Effector memory CD8-positive, alpha-beta T cell (primary cell): ENCODE measurements at regions not wholly inside any gene's neighbourhood (a gene's known extent, or its start where the extent isn't known, plus 50 kb on each side); places are given as distances from the start of the nearest gene placed in this dataset.
"Not testable (repeated sequence)": the region's sequence is repeated elsewhere in the genome, so short reads cannot be mapped to it uniquely, and the experiment has no call there.

Experiments used
- ATAC-seq: fragments of 150-1000 bp; cut with Tn5 transposase; replicated peaks from 2 replicates; pipeline ENCODE4 v1.10.0; 2021; ENCODE audit warnings: mild to moderate bottlenecking, moderate library complexity
- DNase-seq, 3 experiments: peaks; one replicate each; pipeline ENCODE4 v3.0.0; 2021
- H3K27ac Mint-ChIP-seq, 2 donors: one replicate each; pipeline ENCODE4 v1.8.0; 2022; ENCODE audit warnings: mild to moderate bottlenecking in 2 of 2, mixed read lengths in 2 of 2, moderate library complexity in 2 of 2
- H3K27me3 Mint-ChIP-seq, 2 donors: one replicate each; pipeline ENCODE4 v1.8.0; 2022; ENCODE audit warnings: mixed read lengths in 2 of 2
- H3K36me3 Mint-ChIP-seq: one replicate; pipeline ENCODE4 v1.8.0; 2022; ENCODE audit warnings: mild to moderate bottlenecking, moderate library complexity, mixed read lengths; ENCODE audit not compliant: insufficient read depth
- H3K4me1 Mint-ChIP-seq, 2 donors: one replicate each; pipeline ENCODE4 v1.8.0; 2022; ENCODE audit warnings: low read depth in 2 of 2, mixed read lengths in 2 of 2
- H3K4me3 Mint-ChIP-seq, 2 donors: one replicate each; pipeline ENCODE4 v1.8.0; 2022; ENCODE audit warnings: mild to moderate bottlenecking in 2 of 2, mixed read lengths in 2 of 2, moderate library complexity in 2 of 2
- H3K9me3 Mint-ChIP-seq, 2 donors: one replicate each; pipeline ENCODE4 v1.8.0; 2022; ENCODE audit warnings: mixed read lengths in 2 of 2

- no peak for DNase-seq
- ATAC-seq: no peak
- Mint-ChIP-seq H3K27me3 (peaks cover 21 to 32% of the 10 kb centered on the region in 2 donors), H3K36me3 (no peaks in the 10 kb centered on the region), H3K4me3 (no peak overlapping the region), H3K4me1 (no peaks in the 10 kb centered on the region), H3K9me3 (peaks cover 0 to 12% of the 10 kb centered on the region in 2 donors), H3K27ac (no peak overlapping the region)
Observed at GRCh38 chr12:34264110-34264509, 241.8 kb downstream of the ALG10 start.

- not testable (repeated sequence) for H3K9me3 Mint-ChIP-seq, H3K27me3 Mint-ChIP-seq, H3K4me3 Mint-ChIP-seq, H3K27ac Mint-ChIP-seq, DNase-seq, H3K4me1 Mint-ChIP-seq, ATAC-seq, H3K36me3 Mint-ChIP-seq
Observed at GRCh38 chr12:34273703-34274102, 251.4 kb downstream of the ALG10 start.

GRCh38 chr12:34275129-34275528, 252.8 kb downstream of the ALG10 start:
- H3K27ac Mint-ChIP-seq: no peak overlapping the region
- H3K9me3 Mint-ChIP-seq: no peaks in the 10 kb centered on the region
- DNase-seq: no peak
- H3K27me3 Mint-ChIP-seq: no peaks in the 10 kb centered on the region
- no peak for ATAC-seq
- no peaks in the 10 kb centered on the region for H3K4me1 Mint-ChIP-seq
- H3K4me3 Mint-ChIP-seq: no peak overlapping the region
- peaks cover 2% of the 10 kb centered on the region for H3K36me3 Mint-ChIP-seq

- no peak for ATAC-seq
- Mint-ChIP-seq H3K27ac (no peak overlapping the region), H3K4me1 (no peaks in the 10 kb centered on the region), H3K4me3 (no peak overlapping the region), H3K27me3 (no peaks in the 10 kb centered on the region), H3K36me3 (no peaks in the 10 kb centered on the region), H3K9me3 (peaks cover 19 to 44% of the 10 kb centered on the region in 2 donors)
- no peak for DNase-seq
Observed at GRCh38 chr12:34286483-34286882, 264.2 kb downstream of the ALG10 start.

GRCh38 chr12:34286934-34287333, 264.6 kb downstream of the ALG10 start:
- no peaks in the 10 kb centered on the region for H3K27me3 Mint-ChIP-seq
- H3K36me3 Mint-ChIP-seq: no peaks in the 10 kb centered on the region
- no peak overlapping the region for H3K27ac Mint-ChIP-seq
- no peak for ATAC-seq
- DNase-seq: no peak
- no peak overlapping the region for H3K4me3 Mint-ChIP-seq
- peaks cover 20 to 44% of the 10 kb centered on the region in 2 donors for H3K9me3 Mint-ChIP-seq
- H3K4me1 Mint-ChIP-seq: no peaks in the 10 kb centered on the region

- ATAC-seq (no peak), DNase-seq (no peak)
- H3K4me3 Mint-ChIP-seq: no peak overlapping the region
- H3K27me3 Mint-ChIP-seq: no peaks in the 10 kb centered on the region
- no peak overlapping the region for H3K27ac Mint-ChIP-seq
- no peaks in the 10 kb centered on the region for H3K4me1 Mint-ChIP-seq
- H3K36me3 Mint-ChIP-seq: no peaks in the 10 kb centered on the region
- peaks cover 24 to 49% of the 10 kb centered on the region in 2 donors for H3K9me3 Mint-ChIP-seq
Observed at GRCh38 chr12:34287437-34287836, 265.1 kb downstream of the ALG10 start.

GRCh38 chr12:34287986-34288962, 266.0 kb downstream of the ALG10 start:
- H3K36me3 Mint-ChIP-seq: no peaks in the 10 kb centered on the region
- no peak for DNase-seq
- no peak overlapping the region for H3K4me3 Mint-ChIP-seq
- peaks cover 26 to 57% of the 10 kb centered on the region in 2 donors for H3K9me3 Mint-ChIP-seq
- no peak for ATAC-seq
- H3K27ac Mint-ChIP-seq: peak overlapping the region in 1 of 2 donors; percentile 30
- H3K4me1 Mint-ChIP-seq: no peaks in the 10 kb centered on the region
- no peaks in the 10 kb centered on the region for H3K27me3 Mint-ChIP-seq

GRCh38 chr12:34288963-34289345, 266.7 kb downstream of the ALG10 start:
- H3K9me3 Mint-ChIP-seq: peaks cover 30 to 64% of the 10 kb centered on the region in 2 donors
- no peaks in the 10 kb centered on the region for H3K4me1 Mint-ChIP-seq
- H3K27ac Mint-ChIP-seq: peak overlapping the region in 1 of 2 donors; percentile 30
- H3K36me3 Mint-ChIP-seq: no peaks in the 10 kb centered on the region
- H3K4me3 Mint-ChIP-seq: no peak overlapping the region
- DNase-seq: no peak
- no peak for ATAC-seq
- no peaks in the 10 kb centered on the region for H3K27me3 Mint-ChIP-seq

GRCh38 chr12:34289431-34290380, 267.4 kb downstream of the ALG10 start:
- Mint-ChIP-seq H3K4me3 (no peak overlapping the region), H3K4me1 (no peaks in the 10 kb centered on the region), H3K9me3 (peaks cover 30 to 72% of the 10 kb centered on the region in 2 donors), H3K36me3 (no peaks in the 10 kb centered on the region), H3K27me3 (no peaks in the 10 kb centered on the region), H3K27ac (peak overlapping the region in 1 of 2 donors; percentile 69)
- DNase-seq (no peak), ATAC-seq (no peak)

- DNase-seq (no peak), ATAC-seq (no peak)
- Mint-ChIP-seq H3K27ac (peak overlapping the region in 1 of 2 donors; percentile 69), H3K9me3 (peaks cover 35 to 79% of the 10 kb centered on the region in 2 donors), H3K4me3 (no peak overlapping the region), H3K36me3 (no peaks in the 10 kb centered on the region), H3K4me1 (no peaks in the 10 kb centered on the region), H3K27me3 (peaks cover 0 to 7% of the 10 kb centered on the region in 2 donors)
Observed at GRCh38 chr12:34290381-34290995, 268.2 kb downstream of the ALG10 start.

- DNase-seq: no peak
- Mint-ChIP-seq H3K4me3 (no peak overlapping the region), H3K9me3 (peaks cover 35 to 81% of the 10 kb centered on the region in 2 donors), H3K27ac (no peak overlapping the region), H3K4me1 (no peaks in the 10 kb centered on the region), H3K36me3 (no peaks in the 10 kb centered on the region), H3K27me3 (peaks cover 0 to 9% of the 10 kb centered on the region in 2 donors)
- no peak for ATAC-seq
Observed at GRCh38 chr12:34291001-34291400, 268.7 kb downstream of the ALG10 start.

GRCh38 chr12:34291426-34291901, 269.2 kb downstream of the ALG10 start:
- peaks cover 34 to 81% of the 10 kb centered on the region in 2 donors for H3K9me3 Mint-ChIP-seq
- DNase-seq (no peak), ATAC-seq (no peak)
- H3K4me1 Mint-ChIP-seq: no peaks in the 10 kb centered on the region
- no peak overlapping the region for H3K4me3 Mint-ChIP-seq
- peaks cover 0 to 9% of the 10 kb centered on the region in 2 donors for H3K27me3 Mint-ChIP-seq
- no peaks in the 10 kb centered on the region for H3K36me3 Mint-ChIP-seq
- H3K27ac Mint-ChIP-seq: no peak overlapping the region
